ENCODE measurements at regions not wholly inside any gene's neighbourhood (a gene's known extent, or its start where the extent isn't known, plus 50 kb on each side); places are given as distances from the start of the nearest gene placed in this dataset.

DNA sequence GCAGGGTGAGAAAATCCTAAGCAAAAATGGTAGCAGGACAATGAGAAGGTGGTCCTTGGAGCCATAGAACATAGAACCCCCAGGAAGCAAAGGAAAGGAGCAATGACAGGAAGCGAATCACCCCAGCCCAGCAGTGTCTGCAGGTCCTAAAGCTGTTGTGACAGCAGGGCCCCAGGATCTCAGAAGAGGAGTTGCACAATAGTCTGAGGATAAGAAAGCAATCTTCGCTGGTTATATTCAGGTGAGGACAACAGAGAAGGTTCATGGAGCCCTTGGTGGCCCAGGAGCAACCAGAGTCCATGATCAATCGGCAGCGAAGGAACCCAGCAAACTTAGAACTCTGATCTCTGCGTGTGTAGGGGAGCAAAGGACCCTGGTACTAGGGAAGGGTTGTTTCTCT is 234.8 kb upstream of the IRX2 start:
- no peak for TF ChIP-seq EZH2 (IDR thresholded peaks at IDR 0.05; ENCODE audit: low read depth)
- no peak for TF ChIP-seq CTCF (conservative IDR thresholded peaks at IDR 0.05)
